GM21576 (cell line): ENCODE measurements at regions not wholly inside any gene's neighbourhood (a gene's known extent, or its start where the extent isn't known, plus 50 kb on each side); places are given as distances from the start of the nearest gene placed in this dataset.
"Not testable (repeated sequence)": the region's sequence is repeated elsewhere in the genome, so short reads cannot be mapped to it uniquely, and the experiment has no call there.

ENCODE experiments used
- ATAC-seq: cut with Tn5 transposase; IDR thresholded peaks from one replicate; pipeline ENCODE4 v1.9.1; 2021; ENCODE audit warnings: mild to moderate bottlenecking, moderate library complexity; ENCODE audit not compliant: unreplicated experiment

DNA sequence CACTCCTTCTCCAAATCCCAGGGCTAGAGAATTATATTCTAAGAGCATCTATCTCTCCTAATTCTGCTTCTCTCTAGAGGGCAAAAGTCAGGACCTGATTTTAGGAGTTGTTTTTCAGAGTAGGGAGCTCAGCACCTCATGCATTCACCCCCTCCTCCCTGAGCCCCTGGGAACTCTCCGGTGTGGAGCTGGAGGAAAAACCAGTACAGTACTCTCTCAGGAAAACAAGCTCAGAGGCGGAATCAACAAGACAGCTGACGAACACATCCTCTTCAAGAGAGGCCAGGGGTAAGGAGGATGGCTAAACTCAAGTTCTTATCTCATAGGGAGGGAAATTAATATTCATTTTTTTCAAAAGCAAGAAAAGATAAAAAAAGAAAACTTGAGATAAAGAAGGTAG lies 120.1 kb upstream of the CDYL start:
- ATAC-seq, result no peak

- ATAC-seq, result no peak
Measured at GRCh38 chr6:4655196-4656025, 120.8 kb upstream of the CDYL start.

DNA sequence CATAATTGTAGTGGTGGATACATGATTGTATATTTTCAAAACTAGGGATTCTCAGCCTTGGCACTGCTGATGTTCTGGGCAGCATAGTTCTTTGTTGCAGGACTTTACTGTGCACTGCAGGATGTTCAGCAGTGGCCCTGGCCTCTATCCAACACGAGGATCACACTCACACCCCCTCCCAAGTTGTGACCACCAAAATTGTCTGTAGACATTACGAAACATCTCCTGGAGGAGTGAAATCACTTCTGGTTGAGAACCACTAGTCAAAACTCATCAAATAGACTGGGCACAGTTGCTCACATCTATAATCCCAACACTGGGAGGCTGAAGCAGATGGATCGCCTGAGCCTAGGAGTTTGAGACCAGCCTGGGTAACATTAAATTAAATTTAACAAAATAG lies 123.1 kb upstream of the CDYL start:
- ATAC-seq, result no peak

- no peak for ATAC-seq
Measured at GRCh38 chr6:4651831-4652467, 124.3 kb upstream of the CDYL start.

GRCh38 chr6:4649728-4650127 lies 126.5 kb upstream of the CDYL start:
- ATAC-seq, result no peak

- no peak for ATAC-seq
Measured at GRCh38 chr6:4647414-4648365, 128.5 kb upstream of the CDYL start.

- no peak for ATAC-seq
Measured at GRCh38 chr6:4645713-4646360, 130.4 kb upstream of the CDYL start.

- ATAC-seq, result no peak
Measured at GRCh38 chr6:4644996-4645395, 131.2 kb upstream of the CDYL start.

DNA sequence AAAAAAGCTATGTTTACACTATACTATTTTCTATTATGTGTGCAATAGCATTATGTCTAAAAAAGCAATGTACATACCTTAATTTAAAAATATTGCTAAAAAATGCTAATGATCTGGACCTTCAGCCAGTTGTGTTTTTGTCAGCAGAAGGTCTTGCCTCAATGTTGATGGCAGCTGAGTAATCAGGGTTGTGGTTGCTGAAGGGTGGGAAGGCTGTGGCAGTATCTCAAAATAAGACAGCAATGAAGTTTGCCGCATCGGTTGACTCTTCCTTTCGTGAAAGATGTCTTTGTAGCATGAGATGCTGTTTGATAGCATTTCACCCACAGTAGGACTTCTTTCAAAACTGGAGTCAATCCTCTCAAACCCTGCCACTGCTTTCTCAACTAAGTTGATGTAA lies 134.7 kb upstream of the CDYL start:
- ATAC-seq, result no peak

DNA sequence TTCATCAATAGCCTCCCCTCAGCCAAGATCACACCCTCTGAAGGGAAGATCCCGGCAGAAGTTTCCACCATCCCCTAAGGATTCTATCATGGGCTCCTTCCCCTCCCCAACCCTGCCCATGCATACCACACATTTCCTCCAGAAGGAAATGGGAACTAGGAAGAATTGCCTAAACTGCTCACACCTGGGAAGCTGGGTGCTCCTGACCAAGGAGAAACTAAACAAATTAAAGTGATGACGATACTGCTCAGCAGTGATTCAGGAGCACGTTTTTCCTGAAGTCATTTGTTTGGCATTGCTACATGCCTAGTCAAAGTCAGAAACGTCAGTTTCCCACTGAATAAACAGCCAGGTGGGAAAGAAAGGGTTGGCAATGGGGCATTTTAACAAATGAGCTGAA lies 136.1 kb upstream of the CDYL start:
- ATAC-seq, result no peak

- no peak for ATAC-seq
Measured at GRCh38 chr6:4638641-4639040, 137.6 kb upstream of the CDYL start.

GRCh38 chr6:4637691-4638433 lies 138.3 kb upstream of the CDYL start:
- ATAC-seq, result peak; percentile 89

- ATAC-seq, result no peak
Measured at GRCh38 chr6:4636881-4637224, 139.4 kb upstream of the CDYL start.

DNA sequence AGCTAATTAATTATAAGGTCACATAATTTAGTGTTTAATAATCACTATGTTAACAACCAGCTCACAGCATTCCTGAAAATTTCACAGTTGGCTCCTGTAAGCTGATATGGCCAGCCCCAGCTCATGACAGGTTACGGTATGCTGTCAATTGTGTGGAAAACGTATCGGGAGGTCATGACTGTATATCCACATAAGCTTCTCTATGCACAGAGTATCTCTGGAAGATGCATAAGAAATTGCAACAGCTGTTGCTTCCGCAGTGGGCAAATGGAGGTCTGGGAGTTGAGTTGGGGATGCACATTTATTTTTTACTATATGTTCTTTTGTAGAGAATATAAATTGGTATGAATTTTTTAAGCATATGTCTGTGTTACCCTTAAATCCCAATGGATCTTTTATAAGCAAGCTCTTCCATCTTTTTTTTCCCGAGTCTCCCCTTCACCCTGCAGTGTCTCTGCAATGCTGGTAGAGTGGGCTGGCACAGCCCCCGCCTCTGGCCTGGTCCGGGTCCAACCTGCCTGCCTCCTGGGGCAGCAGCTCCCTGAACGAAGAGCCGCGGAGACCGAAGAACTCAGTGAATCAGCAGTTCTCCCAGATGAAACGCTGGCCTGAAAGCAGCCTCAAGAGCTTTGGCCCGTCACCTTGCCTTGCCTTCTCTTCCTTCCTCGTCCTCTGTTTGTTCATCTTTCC lies 139.9 kb upstream of the CDYL start:
- ATAC-seq, result no peak

- no peak for ATAC-seq
Measured at GRCh38 chr6:4635666-4636065, 140.5 kb upstream of the CDYL start.

DNA sequence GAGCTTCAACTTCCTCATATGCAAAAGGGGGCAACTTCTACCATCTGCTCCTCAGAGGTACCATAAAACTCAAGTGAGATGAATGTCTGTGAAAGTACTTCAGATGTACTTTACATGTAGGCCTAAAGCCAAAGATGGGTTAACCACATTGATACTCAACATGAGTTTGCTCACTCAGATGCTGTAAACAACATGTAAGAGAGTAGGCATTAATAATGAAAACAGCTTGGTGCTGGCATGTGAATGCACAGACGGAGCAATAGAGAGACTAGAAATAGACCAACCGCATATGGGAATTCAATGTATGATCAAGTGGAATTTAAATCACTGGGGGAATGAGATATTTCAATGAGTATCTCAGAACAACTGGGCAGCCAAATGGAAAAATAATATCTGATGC lies 143.8 kb upstream of the CDYL start:
- ATAC-seq, result no peak

- ATAC-seq, result not testable (repeated sequence)
Measured at GRCh38 chr6:4629789-4630188, 146.4 kb upstream of the CDYL start.

- no peak for ATAC-seq
Measured at GRCh38 chr6:4625557-4625956, 150.6 kb upstream of the CDYL start.

- no peak for ATAC-seq
Measured at GRCh38 chr6:4624726-4625125, 151.5 kb upstream of the CDYL start.
